ENCODE measurements at regions not wholly inside any gene's neighbourhood (a gene's known extent, or its start where the extent isn't known, plus 50 kb on each side); places are given as distances from the start of the nearest gene placed in this dataset.

DNA sequence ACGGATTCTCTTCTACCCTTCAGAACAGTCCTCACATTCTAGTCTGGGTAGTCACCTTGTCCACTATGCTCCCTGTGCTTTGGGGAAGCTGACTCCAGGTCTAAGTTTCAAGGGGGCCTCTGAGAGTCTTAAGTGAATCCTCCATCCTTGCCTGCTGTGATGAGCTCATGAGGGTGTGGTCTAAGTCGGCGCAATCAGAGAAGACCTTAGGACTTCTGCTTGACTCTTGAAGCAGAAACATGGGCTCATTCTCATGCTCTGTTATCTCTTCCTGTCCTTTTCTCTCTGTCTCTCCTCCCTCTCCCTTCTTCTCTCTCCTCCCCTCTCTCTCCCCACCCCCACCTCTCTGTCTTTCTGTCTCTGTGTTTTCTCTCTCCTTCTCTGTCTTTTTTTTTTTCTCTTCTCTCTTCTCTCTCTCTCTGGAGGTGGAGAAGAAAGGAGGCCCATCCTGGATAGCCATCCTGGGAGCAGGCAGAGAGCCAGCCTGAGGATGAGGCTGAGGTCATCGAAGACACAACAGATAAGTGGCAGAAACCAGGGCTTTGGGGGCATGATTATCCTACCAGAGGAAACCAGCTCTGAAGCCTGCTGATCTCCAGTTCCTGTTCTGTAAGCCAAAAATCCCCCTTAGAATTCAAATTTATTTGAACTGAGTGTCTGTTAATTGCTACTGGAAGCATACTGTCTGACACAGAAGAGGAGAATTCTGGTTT lies 245.6 kb downstream of the SIPA1L2 start:
- Histone ChIP-seq H3K4me1 (ENCODE audit: insufficient read depth, low read length) (no peaks in the 10 kb centered on the region), H3K4me3 (ENCODE audit: low read length) (no peak overlapping the region), H3K36me3 (ENCODE audit: insufficient read depth, low read length) (no peaks in the 10 kb centered on the region), H3K27ac (ENCODE audit: low read depth in 1 of 2, low read length in 2 of 2) (no peak overlapping the region), H3K9me3 (ENCODE audit: control insufficient read depth in 1 of 2, insufficient read depth in 1 of 2, low read length in 2 of 2) (no peaks in the 10 kb centered on the region), H3K27me3 (ENCODE audit: control insufficient read depth in 1 of 2, insufficient read depth in 2 of 2, low read length in 2 of 2) (no peaks in the 10 kb centered on the region)
- Mint-ChIP-seq H3K27me3 (no peaks in the 10 kb centered on the region), H3K4me1 (ENCODE audit: low read depth) (no peaks in the 10 kb centered on the region), H3K4me3 (no peak overlapping the region), H3K36me3 (ENCODE audit: low read depth) (no peaks in the 10 kb centered on the region), H3K27ac (no peak overlapping the region), H3K9me3 (no peaks in the 10 kb centered on the region)
- ChIA-PET CTCF (no interaction called here), POLR2A (no interaction called here)
- TF ChIP-seq, protein P1, sequence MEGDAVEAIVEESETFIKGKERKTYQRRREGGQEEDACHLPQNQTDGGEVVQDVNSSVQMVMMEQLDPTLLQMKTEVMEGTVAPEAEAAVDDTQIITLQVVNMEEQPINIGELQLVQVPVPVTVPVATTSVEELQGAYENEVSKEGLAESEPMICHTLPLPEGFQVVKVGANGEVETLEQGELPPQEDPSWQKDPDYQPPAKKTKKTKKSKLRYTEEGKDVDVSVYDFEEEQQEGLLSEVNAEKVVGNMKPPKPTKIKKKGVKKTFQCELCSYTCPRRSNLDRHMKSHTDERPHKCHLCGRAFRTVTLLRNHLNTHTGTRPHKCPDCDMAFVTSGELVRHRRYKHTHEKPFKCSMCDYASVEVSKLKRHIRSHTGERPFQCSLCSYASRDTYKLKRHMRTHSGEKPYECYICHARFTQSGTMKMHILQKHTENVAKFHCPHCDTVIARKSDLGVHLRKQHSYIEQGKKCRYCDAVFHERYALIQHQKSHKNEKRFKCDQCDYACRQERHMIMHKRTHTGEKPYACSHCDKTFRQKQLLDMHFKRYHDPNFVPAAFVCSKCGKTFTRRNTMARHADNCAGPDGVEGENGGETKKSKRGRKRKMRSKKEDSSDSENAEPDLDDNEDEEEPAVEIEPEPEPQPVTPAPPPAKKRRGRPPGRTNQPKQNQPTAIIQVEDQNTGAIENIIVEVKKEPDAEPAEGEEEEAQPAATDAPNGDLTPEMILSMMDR (IDR thresholded peaks at IDR 0.05), result no peak
- no peak for ATAC-seq (ENCODE audit: poor library complexity)
- intact Hi-C loops (cut with DNase I, micrococcal nuclease), result no loop called here
- DNase-seq, result no peak

DNA sequence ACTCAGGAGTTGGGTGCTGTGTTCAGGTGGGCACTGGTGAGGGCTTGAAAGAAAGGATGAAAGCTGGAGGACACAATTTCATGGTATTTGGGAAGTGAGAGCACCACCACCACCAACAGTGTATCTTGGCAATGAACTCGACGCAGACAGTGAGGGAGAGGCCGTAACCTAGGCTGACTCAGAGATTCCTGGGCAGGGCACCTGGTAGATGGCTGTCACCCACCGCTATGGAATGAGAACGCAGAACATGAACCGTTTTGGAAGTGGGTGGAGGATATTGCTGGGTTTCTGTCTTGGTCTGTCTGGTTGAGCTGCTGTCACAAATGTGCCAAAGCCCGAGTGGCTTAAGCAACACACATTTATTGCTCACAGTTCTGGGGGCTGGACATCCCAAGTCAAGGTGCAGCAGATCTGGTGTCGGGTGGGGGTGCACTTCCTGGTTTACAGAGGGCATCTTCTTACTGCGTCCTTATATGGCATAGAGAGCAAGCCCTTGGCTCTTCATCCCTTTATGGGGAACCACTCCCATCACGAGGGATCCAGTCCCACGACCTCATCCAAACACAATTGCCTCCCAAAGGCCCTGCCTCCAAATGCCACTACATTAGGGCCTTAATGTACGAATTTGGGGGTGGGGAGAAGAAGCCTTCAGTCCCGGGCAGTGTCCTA lies 246.3 kb downstream of the SIPA1L2 start:
- no peak overlapping the region for H3K27ac Mint-ChIP-seq
- TF ChIP-seq, protein P1 (IDR thresholded peaks at IDR 0.05), result no peak
- ChIA-PET POLR2A (no interaction called here), CTCF (no interaction called here)
- no peaks in the 10 kb centered on the region for H3K36me3 ChIP-seq (ENCODE audit: insufficient read depth, low read length)
- no peaks in the 10 kb centered on the region for H3K36me3 Mint-ChIP-seq (ENCODE audit: low read depth)
- ATAC-seq (ENCODE audit: poor library complexity), result no peak
- H3K4me1 Mint-ChIP-seq (ENCODE audit: low read depth), result no peaks in the 10 kb centered on the region
- H3K4me3 ChIP-seq (ENCODE audit: low read length), result no peak overlapping the region
- no peaks in the 10 kb centered on the region for H3K27me3 Mint-ChIP-seq
- H3K9me3 ChIP-seq (ENCODE audit: control insufficient read depth in 1 of 2, insufficient read depth in 1 of 2, low read length in 2 of 2), result no peaks in the 10 kb centered on the region
- intact Hi-C loops (cut with DNase I, micrococcal nuclease), result no loop called here
- H3K27ac ChIP-seq (ENCODE audit: low read depth in 1 of 2, low read length in 2 of 2), result no peak overlapping the region
- H3K9me3 Mint-ChIP-seq, result no peaks in the 10 kb centered on the region
- H3K4me1 ChIP-seq (ENCODE audit: insufficient read depth, low read length), result no peaks in the 10 kb centered on the region
- H3K4me3 Mint-ChIP-seq, result no peak overlapping the region
- no peak for DNase-seq
- H3K27me3 ChIP-seq (ENCODE audit: control insufficient read depth in 1 of 2, insufficient read depth in 2 of 2, low read length in 2 of 2), result no peaks in the 10 kb centered on the region

DNA sequence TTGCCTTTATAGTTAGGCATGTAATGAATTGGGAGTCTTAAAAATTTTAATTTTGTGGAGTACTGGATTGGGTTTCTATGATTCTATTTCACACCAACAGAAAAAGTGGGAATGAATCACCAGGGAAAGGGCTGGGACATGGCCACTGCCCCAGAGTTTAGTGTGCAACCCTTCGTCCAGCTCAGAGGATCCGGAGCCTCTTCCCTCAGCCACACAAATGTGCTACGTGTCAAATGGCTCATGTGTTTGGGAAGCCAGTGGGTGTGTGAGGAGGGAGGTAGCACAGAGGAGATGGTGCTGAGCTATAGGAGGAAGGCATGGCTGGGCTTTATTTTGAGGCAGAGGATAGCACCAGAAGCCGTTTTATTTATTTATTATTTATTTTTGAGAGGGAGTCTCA lies 247.3 kb downstream of the SIPA1L2 start:
- Histone ChIP-seq H3K9me3 (ENCODE audit: control insufficient read depth in 1 of 2, insufficient read depth in 1 of 2, low read length in 2 of 2) (no peaks in the 10 kb centered on the region), H3K4me1 (ENCODE audit: insufficient read depth, low read length) (no peaks in the 10 kb centered on the region), H3K4me3 (ENCODE audit: low read length) (no peak overlapping the region), H3K27ac (ENCODE audit: low read depth in 1 of 2, low read length in 2 of 2) (no peak overlapping the region), H3K27me3 (ENCODE audit: control insufficient read depth in 1 of 2, insufficient read depth in 2 of 2, low read length in 2 of 2) (no peaks in the 10 kb centered on the region), H3K36me3 (ENCODE audit: insufficient read depth, low read length) (no peaks in the 10 kb centered on the region)
- Mint-ChIP-seq H3K36me3 (ENCODE audit: low read depth) (no peaks in the 10 kb centered on the region), H3K4me1 (ENCODE audit: low read depth) (no peaks in the 10 kb centered on the region), H3K27me3 (no peaks in the 10 kb centered on the region), H3K4me3 (no peak overlapping the region), H3K9me3 (no peaks in the 10 kb centered on the region), H3K27ac (no peak overlapping the region)
- intact Hi-C loops (cut with DNase I, micrococcal nuclease), result no loop called here
- ChIA-PET POLR2A (no interaction called here), CTCF (no interaction called here)
- no peak for DNase-seq
- TF ChIP-seq, protein P1 (IDR thresholded peaks at IDR 0.05), result no peak
- no peak for ATAC-seq (ENCODE audit: poor library complexity)
